NT2/D1 (cell line): ENCODE measurements at regions not wholly inside any gene's neighbourhood (a gene's known extent, or its start where the extent isn't known, plus 50 kb on each side); places are given as distances from the start of the nearest gene placed in this dataset.

Experiments used
- YY1 ChIP-seq: IDR thresholded peaks from 2 replicates; pipeline ENCODE4 v1.6.1; 2011; ENCODE audit not compliant: insufficient read length, insufficient read depth
- ZNF274 ChIP-seq: IDR thresholded peaks from 2 replicates; pipeline ENCODE4 v1.6.1; 2011; ENCODE audit warnings: mild to moderate bottlenecking, low read depth, low read length

DNA sequence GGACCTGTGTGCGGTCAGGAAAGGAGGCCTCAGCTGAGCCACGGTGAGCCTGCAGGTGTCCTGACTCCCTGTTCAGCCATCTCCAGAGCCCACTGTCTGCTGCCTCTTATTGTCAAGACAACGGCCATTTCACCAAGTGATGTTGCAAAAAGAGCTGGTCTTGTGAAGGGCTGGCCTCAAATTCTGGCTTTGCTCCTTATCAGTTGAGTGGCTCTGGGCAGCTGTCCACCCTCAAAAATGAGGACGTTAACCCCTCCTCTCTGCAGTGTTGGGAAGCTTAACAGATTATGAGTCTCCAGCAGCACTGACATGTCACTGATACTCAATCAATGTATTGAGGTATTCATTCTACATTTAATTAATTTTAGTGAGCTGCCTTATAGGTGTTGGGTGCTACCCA, 171.1 kb upstream of the TOX3 start:
- TF ChIP-seq YY1 (no peak), ZNF274 (no peak)
